DOHH2 (cell line): ENCODE measurements at regions not wholly inside any gene's neighbourhood (a gene's known extent, or its start where the extent isn't known, plus 50 kb on each side); places are given as distances from the start of the nearest gene placed in this dataset.

Experiments used
- CTCF ChIP-seq: fragments of 200-600 bp; sonication (generic); IDR thresholded peaks from one replicate; pipeline ENCODE4 v1.5.1; 2014; ENCODE audit warnings: antibody characterized with exemption, mild to moderate bottlenecking, low read depth, low read length; ENCODE audit not compliant: poor library complexity, severe bottlenecking
- EZH2phosphoT487 ChIP-seq: fragments of 200-600 bp; sonication (generic); IDR thresholded peaks from 2 replicates; pipeline ENCODE4 v1.6.1; 2017; ENCODE audit warnings: borderline replicate concordance, mild to moderate bottlenecking, antibody characterized with exemption, low read length, moderate library complexity, mixed read lengths

- no peak for TF ChIP-seq CTCF
- TF ChIP-seq EZH2phosphoT487, result no peak
Measured at GRCh38 chr7:25752154-25752553, 399.8 kb upstream of the NFE2L3 start.
